Kasumi-1 (cell line): ENCODE measurements at regions not wholly inside any gene's neighbourhood (a gene's known extent, or its start where the extent isn't known, plus 50 kb on each side); places are given as distances from the start of the nearest gene placed in this dataset.

Experiments
- DNase-seq, 2 experiments: peaks; one replicate each; lab custom pipeline; 2025; lab: John Stamatoyannopoulos, UW

DNA sequence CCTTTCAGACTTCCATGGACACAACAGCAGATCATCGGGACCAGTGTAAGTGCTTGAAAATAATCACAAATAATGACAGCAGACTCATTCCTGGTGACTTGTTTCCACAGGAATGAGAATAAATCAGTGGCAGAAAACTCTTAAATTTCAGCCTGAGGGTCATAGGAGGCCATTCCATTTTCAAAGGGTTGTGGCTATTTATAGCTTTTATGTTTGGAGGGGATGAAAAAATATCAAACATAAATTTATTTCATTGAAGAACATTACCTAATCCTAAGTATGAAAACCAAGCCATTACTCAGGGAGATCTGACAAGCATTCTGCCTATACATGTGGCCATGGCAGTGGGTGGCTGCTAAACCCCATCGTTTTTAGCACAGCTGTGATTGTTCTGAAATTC, 173.6 kb upstream of the CNR1 start:
- no peak for DNase-seq

DNA sequence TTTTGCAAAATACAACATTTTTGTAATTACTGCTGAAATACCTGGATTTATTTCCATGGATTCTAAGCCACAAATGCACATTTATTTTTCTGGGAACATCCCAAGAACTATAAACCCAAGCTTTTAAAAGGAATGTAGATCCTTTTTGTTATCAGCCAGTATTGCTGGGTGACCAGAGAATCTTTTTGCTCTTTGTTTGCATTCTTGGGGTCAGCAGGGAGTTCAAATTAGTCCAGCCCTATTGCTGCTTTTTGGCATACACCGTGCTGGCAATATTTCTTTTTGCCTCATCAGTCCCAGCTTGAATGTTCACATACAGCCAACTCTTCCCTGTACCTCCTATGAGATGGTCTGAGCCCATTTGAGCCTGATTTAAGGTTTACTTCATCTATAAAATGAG, 155.2 kb upstream of the CNR1 start:
- no peak for DNase-seq

DNA sequence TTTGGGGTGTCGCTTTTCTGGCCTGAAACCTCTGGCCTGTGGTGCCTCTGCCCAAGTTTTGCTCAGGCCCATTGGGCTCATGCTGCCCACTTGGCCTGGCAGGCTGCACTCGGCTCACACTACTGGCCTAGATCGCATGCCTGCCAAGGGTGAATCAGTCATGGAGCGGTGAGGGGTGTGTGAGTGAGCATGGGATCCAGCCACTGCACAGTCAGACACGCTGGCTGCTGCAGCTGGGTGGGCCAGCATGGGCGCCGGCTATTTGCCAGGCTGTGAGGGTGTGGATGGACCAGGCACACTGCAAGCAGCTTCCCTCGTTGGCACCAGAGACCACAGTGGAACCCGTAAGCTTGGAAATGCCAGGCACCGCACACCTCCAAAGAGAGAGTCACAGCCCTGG, 145.4 kb upstream of the CNR1 start:
- DNase-seq: no peak

DNA sequence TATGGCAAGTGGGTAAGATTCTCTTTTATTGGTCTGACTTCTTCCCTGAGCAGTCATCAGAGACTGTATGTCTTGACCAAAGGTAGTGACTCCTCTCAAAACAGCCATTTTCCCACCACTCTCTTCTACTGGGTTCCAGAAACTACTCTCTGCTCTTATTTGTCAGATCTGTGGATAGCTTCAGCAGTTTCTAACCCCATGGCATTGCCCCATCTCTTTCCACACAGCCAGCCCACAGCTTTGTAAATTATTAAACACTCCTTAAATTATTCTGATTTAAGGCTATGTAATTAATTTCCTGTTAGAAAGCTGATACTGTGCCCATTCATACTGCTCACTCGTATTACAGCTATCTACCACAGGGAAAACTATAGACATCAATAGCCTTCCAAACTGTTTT, 138.4 kb upstream of the CNR1 start:
- no peak for DNase-seq

DNA sequence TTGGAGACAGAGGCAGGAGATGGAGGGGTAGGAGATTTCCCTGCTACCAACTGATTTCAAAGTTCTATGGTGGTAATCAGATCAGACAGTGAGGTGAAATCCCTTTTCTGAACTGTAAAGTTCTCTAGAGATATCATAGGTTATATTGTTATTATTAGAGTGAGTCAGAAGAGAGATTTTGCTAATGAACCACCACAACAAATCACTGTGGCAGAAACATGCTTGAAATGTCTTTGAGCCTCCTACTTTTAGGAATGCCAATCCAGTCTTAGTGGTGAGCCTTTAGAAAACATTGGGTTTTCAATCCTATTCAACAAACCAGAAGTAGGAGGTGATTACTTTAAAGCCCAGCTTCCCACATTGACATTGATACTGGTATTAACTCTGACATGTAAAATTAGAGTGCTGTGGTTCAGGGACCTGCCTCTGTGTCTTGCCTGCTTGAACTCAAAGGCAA, 136.7 kb upstream of the CNR1 start:
- no peak for DNase-seq

DNA sequence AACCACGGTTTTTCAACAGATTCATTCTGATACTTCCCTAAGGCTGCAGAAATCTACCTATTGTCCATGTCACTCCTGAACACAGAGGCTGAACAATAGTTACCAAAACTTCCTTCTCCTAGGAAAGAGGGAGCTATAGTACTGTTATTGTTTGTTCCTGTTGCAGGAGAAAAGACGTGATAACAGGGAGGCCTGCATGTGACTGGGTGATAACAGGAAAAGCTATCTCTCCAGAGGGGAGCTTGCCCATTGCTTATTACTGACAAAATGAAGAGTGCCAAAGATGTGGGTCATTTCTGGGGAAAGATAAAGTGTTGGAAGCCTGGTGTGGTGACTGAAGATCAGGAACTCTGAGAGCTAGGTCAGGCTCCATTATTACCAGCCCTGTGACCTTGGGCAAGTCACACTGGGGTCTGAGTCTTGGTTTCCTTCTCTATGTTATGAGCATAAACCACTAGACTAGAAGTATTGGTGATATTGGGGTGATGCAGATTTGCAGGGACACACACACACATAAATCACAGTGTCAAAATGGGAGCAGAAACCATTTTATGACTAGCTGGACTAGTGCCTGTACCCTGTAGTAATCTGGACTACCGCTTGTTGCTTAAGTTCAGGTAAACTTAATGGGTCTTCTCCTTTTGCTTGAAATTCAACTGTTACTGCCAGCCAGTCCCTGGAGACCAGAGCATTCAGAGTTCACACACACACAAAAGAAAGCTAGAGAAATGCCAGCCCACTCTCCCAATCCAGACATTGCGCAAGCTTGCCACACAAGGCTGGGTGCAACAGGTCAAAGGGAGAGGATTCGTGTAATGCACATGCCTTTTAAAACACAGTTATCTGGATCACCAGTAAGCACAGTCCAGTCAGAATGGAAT, 136.0 kb upstream of the CNR1 start:
- no peak for DNase-seq

DNA sequence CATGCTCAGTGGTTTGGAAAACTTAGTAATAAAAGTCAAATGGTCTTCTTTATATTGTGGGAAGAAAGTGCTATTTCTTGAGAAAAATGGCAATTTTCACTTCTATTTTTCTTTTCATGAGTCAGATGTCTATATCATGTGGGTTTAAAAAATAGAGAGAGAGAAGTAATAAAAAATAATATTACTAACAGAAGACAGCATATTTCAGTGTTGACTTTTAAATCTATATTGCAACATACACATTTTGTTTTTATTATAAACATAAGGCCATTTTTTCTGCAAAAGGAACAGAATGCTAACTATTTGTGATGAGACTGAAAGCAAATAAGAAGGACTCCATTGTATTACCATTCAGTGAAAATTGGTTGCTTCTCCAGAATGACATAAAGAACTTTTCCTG, 135.1 kb upstream of the CNR1 start:
- no peak for DNase-seq

DNA sequence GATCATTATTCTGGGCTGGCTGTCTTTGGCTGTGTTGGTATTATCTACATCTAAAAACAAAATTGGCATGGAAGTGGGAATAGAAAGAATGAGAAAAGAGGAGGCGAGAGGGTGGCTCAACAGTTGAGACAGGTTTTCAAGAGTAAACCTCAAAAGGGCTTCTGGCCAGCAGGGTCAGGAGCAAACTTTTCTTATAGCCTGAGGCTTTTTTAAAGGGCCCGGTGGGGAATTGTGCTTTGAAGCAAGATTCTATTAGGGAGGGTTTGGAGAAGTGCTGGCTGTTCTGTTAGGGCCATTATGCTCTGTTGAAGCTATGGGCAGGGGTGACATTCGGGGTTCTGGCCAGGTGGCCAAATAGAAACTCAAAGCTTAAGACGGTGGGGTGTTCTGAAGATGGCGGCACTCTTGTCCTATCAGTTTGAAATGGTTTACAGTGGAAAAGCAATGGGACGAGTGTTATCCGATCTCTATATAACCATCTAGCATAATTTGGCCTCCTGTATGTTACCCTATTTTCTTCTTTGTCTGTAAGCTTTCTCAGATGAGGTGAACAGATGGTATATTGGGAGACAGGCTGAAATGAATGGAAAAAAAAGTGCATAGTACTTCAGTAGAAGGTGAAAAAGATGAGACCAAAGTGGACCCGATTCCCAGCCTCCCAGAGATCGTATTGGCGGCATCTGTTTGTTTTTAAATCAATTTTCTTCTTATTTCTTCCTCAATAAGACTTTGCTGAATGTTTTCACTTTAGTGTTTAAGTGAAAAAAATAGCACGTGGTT, 132.1 kb upstream of the CNR1 start:
- no peak for DNase-seq

DNA sequence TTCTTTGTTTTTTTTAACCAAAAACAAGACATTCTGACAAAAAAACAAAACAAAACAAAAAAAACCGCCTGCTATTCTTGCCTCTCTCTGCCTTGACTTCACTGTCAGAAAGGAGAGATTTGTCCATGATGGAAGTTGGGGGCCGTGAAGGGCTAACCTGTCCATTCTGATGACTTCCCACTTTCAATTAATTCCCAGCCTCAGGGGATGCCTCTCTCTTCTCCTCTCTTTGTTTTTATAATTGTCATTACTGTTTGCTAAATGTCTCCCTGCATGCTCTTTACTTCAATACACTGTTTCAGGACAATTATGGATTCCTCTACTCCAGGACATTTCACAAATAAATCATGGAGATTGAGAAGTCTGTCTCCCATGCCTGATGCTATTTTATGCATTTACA, 130.5 kb upstream of the CNR1 start:
- DNase-seq: no peak

DNA sequence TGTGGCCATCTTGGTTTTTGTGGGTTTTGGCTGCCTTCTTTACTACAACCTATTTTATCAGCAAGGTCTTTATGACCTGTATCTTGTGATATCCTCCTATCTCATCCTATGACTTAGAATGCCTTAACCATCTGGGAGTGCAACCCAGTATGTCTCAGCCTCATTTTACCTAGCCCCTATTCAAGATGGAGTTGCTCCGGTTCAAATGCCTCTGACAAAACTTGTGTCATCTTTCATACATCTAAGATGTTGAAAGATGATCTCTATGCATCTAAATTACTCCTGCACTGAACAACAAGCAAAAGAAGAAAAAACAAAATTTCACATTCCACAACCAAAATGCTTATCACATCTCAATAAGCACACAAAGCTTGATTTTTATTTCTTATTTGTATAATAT, 129.5 kb upstream of the CNR1 start:
- no peak for DNase-seq

DNA sequence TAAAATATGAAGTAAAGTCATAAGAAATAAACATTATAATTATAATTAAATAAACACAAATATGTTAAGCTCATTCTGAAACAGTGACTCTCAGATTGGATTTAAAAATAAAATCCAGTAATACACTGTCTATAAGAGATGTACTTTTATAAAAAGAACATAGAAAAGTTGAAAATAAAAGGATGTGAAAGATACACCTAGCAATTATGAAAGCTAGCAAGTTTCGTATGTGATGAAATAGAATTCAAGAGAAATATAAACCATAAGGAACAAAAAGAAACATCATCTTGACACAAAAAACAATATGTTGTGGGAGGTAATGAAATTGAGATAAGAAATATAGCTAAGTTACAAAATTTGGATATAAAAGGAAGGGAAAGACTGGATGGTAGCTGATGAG, 128.6 kb upstream of the CNR1 start:
- no peak for DNase-seq

DNA sequence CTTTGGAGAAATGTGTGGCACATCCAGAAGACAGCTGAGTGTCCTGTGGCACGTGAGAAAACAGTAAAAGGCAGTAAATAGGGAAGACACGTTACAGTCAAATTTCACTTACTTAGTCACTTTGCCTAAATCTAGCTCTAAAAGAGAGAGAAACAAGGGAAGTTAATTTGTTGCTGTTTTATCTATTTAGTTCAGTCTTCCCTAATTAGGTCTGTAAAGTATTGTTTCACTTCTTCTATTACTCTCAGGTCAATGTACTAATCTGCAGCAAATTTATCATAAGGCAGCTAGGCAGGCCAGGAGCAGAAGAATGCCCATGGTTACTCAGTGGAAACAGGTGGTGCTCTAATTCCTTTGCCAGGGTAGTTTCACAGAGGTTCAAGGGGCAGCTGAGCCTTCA, 124.3 kb upstream of the CNR1 start:
- DNase-seq: no peak

DNA sequence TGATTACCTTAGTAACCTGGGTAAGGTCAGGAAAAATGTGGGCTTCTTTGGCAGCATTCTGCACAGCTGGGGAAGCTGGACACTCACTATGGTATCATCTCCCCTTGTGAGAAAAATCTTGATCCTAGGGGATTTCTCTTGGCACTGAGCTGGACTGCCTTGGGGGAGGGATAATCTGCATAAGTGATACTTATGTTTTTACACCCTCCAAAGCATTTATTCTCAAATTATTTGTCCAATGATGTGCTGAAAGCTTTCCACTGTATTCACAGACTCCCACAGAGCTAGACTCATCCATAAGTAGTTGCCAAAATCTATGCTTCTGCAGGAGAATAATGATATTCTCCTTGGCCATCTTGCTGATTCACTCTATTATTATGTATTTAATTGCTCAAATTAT, 121.5 kb upstream of the CNR1 start:
- no peak for DNase-seq

DNA sequence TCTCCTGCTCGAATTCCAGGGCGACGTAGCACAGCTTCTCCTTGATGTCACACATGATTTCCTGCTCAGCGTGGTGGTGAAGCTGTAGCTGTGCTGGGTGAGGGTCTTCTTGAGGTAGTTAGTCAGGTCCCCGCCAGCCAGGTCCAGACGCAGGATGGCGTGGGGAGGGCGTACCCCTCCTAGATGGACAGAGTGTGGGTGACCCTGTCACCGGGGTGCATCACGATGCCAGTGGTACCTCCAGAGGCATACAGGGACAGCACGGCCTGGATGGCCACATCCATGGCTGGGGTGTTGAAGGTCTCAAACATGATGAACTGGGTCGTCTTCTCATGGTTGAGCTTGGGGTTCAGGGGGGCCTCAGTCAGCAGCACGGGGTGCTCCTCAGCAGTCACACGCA, 110.2 kb upstream of the CNR1 start:
- no peak for DNase-seq

DNA sequence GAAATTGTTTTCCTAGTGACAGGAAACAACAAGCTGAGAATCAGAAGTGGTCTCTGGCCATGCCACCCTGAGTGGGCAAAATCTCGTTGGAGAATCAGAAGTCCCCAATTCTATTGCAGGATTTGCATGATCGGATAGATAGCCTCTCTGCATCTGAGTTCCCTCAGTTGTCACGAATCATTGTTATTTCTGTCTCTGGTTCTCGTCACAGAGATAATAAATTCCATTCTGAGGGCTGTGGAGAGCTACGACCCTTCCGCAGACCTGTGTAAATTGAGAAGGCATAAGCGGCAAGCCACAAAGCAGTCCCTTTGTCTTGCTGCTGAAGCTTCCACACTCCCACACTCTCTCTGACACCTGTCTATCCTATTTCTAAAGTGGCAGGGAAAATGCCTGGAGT, 102.4 kb upstream of the CNR1 start:
- DNase-seq: no peak

DNA sequence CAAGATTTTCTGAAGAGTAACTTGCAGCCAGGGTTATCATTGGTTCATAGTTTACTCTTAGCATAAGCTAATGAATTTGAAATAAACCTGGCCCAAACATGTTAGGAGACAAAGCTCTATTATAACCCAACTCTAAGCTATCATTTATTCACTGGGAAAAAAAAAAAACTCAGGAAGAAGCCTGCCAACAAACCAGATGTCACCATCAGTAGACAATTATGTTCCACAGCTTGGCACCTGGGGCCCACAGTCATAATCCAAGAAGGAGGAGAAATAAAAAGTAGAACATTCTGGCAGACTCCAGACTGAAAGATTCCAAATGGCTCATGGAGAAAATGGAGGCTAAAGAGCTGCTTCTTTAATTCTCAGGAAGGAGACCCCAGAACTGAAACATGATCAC, 100.0 kb upstream of the CNR1 start:
- DNase-seq: no peak

DNA sequence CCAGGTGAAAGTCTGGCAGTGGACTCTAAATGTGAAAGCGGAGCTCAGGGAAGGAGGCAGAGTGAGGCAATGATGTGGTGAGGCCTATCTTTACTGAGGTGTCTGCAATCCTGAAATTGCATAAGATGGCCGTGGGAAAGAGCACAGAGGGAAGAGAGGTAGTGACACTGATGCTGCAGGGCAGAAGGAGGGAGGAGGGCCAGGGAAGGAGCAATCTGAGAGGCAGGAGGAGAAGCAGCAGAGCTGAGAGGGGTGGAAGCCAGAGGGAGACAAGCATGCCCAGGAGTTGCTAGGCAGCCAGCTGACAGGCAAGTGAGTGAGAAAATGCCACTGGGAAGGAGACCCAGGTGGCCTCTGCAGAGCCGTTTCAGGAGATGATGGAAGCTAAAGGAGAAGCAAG, 97.4 kb upstream of the CNR1 start:
- peak; percentile 7 to 30 for DNase-seq

DNA sequence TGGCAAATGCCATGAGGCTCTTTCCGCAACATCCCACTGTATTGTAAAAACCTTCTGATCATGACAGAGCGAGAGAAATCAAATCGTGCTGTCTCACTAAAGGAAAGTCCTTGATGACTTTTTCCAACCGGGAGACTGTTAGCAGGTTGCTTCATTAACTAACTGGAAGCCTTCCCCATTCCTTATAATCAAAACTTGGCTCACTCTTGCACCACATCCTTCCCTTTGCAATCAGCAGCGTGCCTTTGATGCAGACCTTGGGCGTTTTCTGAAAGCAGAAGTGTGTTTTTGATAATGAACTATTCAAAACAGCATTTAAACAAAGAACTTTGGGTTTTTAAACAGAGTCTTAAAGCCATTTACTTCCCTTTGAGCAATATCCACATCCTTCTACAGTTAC, 96.2 kb upstream of the CNR1 start:
- DNase-seq: peak; percentile 86

DNA sequence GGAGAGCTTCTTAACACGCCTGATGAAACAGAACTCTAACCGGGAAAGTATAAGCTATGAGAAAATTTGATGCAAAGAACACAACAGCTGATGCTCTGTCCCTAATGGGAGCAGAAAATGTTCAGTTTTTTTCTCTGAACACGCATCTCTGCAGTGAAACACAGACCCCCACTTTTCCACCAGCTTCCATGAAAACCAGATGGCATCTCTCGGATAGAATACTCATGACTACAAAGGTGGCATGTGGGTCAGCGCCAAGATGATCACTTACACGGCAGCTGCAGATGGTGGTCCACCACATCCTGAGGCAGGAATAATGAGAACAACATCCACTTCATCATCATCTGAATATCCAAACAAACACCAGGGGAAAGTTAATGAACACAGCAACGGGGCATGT, 85.2 kb upstream of the CNR1 start:
- no peak for DNase-seq

DNA sequence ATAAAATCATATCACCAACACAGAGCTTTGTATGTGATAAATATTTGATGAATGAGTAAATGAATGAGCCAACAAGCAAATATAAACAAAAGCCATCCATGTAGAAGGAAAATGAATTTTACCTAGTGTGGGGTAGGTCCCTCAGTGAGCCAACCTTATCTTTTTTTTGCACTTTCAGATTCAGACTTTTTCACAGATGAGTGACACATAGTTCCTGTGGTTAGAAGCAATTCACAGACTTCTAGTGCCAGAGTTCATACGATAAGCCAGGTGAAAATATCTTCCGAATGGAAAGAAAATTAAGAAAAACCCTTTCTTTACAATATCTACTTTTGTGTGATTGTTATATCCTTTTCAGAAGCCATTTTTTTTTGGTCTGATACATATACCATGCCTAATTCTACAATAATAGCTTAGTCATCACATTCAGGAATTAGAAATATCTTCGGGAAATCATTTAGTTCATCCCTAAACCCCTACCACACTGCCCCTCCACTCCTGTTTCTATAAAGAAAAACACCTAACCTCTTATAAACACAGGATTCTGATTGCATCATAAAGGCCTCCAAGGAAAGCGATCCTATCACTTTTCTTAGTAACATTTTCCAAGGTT, 82.7 kb upstream of the CNR1 start:
- no peak for DNase-seq

DNA sequence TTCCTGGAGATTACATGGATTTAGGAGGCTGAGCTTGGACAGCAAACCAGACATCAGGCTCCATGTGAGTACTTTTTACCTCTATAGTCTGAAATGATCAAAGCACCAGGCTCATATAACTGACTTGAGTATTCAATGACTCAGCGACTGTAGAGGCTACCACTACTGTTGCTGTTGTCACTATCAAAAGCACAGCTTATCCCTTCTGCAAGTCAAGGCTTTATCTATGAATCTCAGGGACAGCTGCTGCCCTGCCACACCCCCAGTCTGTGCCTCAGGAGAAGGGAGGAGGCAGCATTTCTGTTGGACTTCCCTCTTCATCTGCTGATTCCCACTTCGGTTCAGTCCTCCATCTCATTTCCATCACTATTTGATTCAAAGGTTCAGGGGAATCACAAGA, 80.5 kb upstream of the CNR1 start:
- no peak for DNase-seq

DNA sequence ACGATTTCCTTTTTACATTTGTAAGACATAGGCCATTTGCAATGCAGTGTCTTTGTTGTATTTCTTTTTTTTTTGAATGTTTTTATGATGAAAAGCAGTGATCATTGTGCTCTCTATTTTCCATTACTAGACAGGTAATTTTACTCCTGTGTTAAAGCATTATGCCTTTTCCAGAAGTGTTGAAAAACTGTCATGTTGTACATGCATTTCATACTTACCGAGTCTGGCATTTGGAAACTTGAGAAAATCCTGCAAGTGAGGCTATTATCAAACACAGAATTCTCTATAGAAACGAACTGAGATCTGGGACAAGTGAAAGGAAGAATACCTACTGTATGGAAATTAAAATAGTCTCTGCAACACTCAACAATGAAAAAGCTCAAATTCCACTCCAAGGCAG, 78.6 kb upstream of the CNR1 start:
- no peak for DNase-seq

DNA sequence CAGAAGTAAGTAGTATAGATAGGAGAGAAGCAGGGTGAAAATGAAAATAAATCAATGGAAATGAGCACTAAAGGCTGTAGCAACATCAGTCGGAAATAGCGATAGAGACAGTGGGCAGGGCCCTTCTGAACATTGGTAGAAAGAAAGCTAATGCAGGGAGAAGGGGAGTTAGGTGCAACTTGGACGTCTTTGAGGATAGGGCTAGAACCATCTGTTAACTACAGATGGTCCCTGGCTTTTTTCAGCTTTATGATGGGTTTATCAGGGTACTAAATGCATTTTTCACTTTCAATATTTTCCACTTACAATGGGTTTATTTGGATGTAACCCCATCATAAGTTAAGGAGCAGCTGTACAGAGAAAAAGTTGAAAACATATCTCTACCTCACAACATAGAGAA, 72.8 kb upstream of the CNR1 start:
- DNase-seq: no peak
